KMS-11 (cell line): ENCODE measurements at regions not wholly inside any gene's neighbourhood (a gene's known extent, or its start where the extent isn't known, plus 50 kb on each side); places are given as distances from the start of the nearest gene placed in this dataset.

Experiments used
- H2AFZ ChIP-seq: fragments of 200-600 bp; sonication (generic); 2 replicates; pipeline ENCODE4 v1.6.1; 2016; ENCODE audit warnings: antibody characterized with exemption, mixed run types, low read depth
- H3K27ac ChIP-seq: fragments of 200-600 bp; sonication (generic); 2 replicates; pipeline ENCODE4 v1.6.1; 2016; ENCODE audit warnings: mild to moderate bottlenecking, mixed run types
- H3K27me3 ChIP-seq: fragments of 200-600 bp; sonication (generic); 2 replicates; pipeline ENCODE4 v1.6.1; 2017; ENCODE audit warnings: mild to moderate bottlenecking, low read depth, mixed run types, moderate library complexity; ENCODE audit not compliant: insufficient read depth
- H3K36me3 ChIP-seq: fragments of 200-600 bp; sonication (generic); 2 replicates; pipeline ENCODE4 v1.6.1; 2017; ENCODE audit warnings: mild to moderate bottlenecking, mixed run types; ENCODE audit not compliant: insufficient read depth
- H3K4me1 ChIP-seq: fragments of 200-600 bp; sonication (generic); 2 replicates; pipeline ENCODE4 v1.6.1; 2016; ENCODE audit warnings: mild to moderate bottlenecking, low read depth, mixed run types; ENCODE audit not compliant: poor library complexity, severe bottlenecking
- H3K4me2 ChIP-seq: fragments of 200-600 bp; sonication (generic); 2 replicates; pipeline ENCODE4 v1.7.0; 2016; ENCODE audit warnings: mild to moderate bottlenecking, mixed run types
- H3K4me3 ChIP-seq: fragments of 200-600 bp; sonication (generic); IDR thresholded peaks from 2 replicates; pipeline ENCODE4 v1.6.1; 2017; ENCODE audit warnings: low read depth, low read length, mixed read lengths; ENCODE audit not compliant: insufficient read depth
- H3K79me2 ChIP-seq: fragments of 200-600 bp; sonication (generic); 2 replicates; pipeline ENCODE4 v1.6.1; 2016; ENCODE audit warnings: low read depth, mixed run types; ENCODE audit not compliant: insufficient read depth
- H3K9ac ChIP-seq: fragments of 200-600 bp; sonication (generic); 2 replicates; pipeline ENCODE4 v1.6.1; 2016; ENCODE audit warnings: mild to moderate bottlenecking, mixed run types
- H4K20me1 ChIP-seq: fragments of 200-600 bp; sonication (generic); 2 replicates; pipeline ENCODE4 v1.6.1; 2016; ENCODE audit warnings: mild to moderate bottlenecking, mixed run types; ENCODE audit not compliant: insufficient read depth
- TF ChIP-seq, protein P1 (sequence below): fragments of 200-600 bp; sonication (generic); conservative IDR thresholded peaks from 2 replicates; pipeline ENCODE4 v1.6.1; 2017; ENCODE audit warnings: low read depth, mild to moderate bottlenecking, antibody characterized with exemption, low read length, moderate library complexity, mixed read lengths

DNA sequence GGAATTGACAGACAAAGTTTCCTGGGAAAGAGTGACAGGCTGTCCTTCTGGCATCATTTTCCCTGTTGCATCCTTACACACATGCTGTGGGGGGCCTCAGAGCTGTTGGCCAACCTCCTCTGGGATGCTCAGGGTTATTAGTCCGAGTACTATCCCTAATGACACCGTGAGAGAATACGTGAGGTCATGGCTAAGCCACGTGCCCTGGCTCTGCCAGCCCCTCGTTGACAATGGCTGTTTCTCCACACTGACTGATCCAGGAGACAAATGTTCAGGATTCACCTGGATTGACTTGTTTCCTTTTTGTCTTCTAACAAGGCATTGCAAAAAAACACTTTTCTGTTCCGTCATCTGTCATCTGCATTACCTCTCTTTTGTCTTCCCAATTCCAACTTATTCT, 604.6 kb downstream of the TFAP2A start:
- no peak overlapping the region for H3K4me2 ChIP-seq
- H3K27ac ChIP-seq: no peak overlapping the region
- no peak overlapping the region for H3K9ac ChIP-seq
- TF ChIP-seq, protein P1, sequence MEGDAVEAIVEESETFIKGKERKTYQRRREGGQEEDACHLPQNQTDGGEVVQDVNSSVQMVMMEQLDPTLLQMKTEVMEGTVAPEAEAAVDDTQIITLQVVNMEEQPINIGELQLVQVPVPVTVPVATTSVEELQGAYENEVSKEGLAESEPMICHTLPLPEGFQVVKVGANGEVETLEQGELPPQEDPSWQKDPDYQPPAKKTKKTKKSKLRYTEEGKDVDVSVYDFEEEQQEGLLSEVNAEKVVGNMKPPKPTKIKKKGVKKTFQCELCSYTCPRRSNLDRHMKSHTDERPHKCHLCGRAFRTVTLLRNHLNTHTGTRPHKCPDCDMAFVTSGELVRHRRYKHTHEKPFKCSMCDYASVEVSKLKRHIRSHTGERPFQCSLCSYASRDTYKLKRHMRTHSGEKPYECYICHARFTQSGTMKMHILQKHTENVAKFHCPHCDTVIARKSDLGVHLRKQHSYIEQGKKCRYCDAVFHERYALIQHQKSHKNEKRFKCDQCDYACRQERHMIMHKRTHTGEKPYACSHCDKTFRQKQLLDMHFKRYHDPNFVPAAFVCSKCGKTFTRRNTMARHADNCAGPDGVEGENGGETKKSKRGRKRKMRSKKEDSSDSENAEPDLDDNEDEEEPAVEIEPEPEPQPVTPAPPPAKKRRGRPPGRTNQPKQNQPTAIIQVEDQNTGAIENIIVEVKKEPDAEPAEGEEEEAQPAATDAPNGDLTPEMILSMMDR: no peak
- H3K4me1 ChIP-seq: no peaks in the 10 kb centered on the region
- no peaks in the 10 kb centered on the region for H3K36me3 ChIP-seq
- H4K20me1 ChIP-seq: no peaks in the 10 kb centered on the region
- H3K4me3 ChIP-seq: no peak overlapping the region
- no peak overlapping the region for H2AFZ ChIP-seq
- no peaks in the 10 kb centered on the region for H3K27me3 ChIP-seq
- no peaks in the 10 kb centered on the region for H3K79me2 ChIP-seq

DNA sequence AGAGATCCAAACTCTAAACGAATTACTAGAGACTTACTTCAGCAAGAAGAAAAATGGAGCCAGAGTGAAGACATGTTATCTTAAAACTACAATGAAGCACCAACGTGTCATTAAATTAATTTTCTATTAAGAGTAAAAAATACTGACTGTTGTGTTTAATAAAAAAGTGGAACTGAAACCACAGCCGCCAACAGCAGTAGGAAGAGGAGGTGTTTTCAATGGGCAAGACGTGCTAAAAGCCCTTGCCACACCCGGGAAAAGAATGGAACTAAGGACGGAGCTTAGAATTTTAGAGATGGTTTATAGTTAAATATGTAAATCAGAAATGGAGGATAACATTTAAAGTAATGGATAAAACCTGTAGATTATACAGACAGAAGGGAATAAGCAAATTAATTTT, 608.7 kb downstream of the TFAP2A start:
- H3K4me3 ChIP-seq: no peak overlapping the region
- H3K79me2 ChIP-seq: no peaks in the 10 kb centered on the region
- H4K20me1 ChIP-seq: no peaks in the 10 kb centered on the region
- no peaks in the 10 kb centered on the region for H3K27me3 ChIP-seq
- TF ChIP-seq, protein P1: no peak
- H2AFZ ChIP-seq: no peak overlapping the region
- H3K9ac ChIP-seq: no peak overlapping the region
- H3K27ac ChIP-seq: no peak overlapping the region
- no peak overlapping the region for H3K4me2 ChIP-seq
- no peaks in the 10 kb centered on the region for H3K4me1 ChIP-seq
- H3K36me3 ChIP-seq: no peaks in the 10 kb centered on the region

DNA sequence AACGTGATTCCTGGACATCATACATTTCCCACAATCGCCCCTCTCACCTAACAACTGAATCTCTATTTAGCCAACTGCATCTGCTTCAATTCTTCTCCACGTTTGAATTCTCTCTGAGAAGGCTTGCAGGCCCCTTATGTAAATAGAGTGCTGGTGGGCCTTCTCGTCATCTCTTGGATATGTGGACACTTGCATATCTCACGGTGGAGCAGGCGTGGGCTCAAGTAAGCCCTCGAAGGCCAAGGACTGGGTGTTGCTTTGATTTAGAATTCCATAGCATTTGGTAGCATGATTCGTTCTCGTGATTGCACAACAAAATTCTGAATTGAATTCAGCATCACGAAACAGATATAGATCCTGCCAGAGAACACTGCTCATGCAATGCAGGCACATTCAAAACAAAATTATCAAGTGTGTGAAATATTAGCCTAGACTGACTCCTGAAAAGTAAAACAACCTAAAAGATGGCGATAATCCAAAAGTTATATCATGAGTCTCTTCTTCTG, 613.6 kb downstream of the TFAP2A start:
- Histone ChIP-seq H3K27ac (no peak overlapping the region), H4K20me1 (no peaks in the 10 kb centered on the region), H3K79me2 (no peaks in the 10 kb centered on the region), H3K27me3 (no peaks in the 10 kb centered on the region), H2AFZ (no peak overlapping the region), H3K4me2 (no peak overlapping the region), H3K9ac (no peak overlapping the region), H3K4me1 (no peaks in the 10 kb centered on the region), H3K36me3 (no peaks in the 10 kb centered on the region), H3K4me3 (no peak overlapping the region)
- TF ChIP-seq, protein P1: no peak

DNA sequence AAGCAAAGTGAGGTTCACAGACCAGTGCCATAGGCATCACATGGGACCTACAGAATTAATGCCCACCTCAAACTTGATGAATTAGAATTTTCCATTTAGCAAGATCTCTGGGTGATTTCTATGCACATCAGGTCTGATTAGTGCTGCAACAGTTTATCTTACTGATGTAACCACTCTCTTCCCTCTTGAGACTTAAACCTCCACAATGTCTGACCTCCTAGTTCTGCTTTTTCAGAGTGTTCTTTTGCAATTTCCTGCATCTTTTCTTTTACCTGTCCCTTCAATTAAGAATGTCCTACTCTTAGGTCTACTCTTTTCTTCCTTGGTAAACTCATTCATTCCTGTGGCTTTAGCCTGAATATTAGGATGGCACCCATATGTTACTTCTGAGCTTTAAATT, 615.3 kb downstream of the TFAP2A start:
- no peaks in the 10 kb centered on the region for H3K36me3 ChIP-seq
- H3K27ac ChIP-seq: no peak overlapping the region
- H3K27me3 ChIP-seq: no peaks in the 10 kb centered on the region
- no peaks in the 10 kb centered on the region for H3K4me1 ChIP-seq
- no peak overlapping the region for H2AFZ ChIP-seq
- H3K4me3 ChIP-seq: no peak overlapping the region
- no peaks in the 10 kb centered on the region for H4K20me1 ChIP-seq
- no peak overlapping the region for H3K9ac ChIP-seq
- TF ChIP-seq, protein P1: no peak
- H3K79me2 ChIP-seq: no peaks in the 10 kb centered on the region
- no peak overlapping the region for H3K4me2 ChIP-seq
